Spleen (tissue), 11 donors: ENCODE measurements at regions not wholly inside any gene's neighbourhood (a gene's known extent, or its start where the extent isn't known, plus 50 kb on each side); places are given as distances from the start of the nearest gene placed in this dataset.

ENCODE experiments used
- DNase-seq: peaks from one replicate; pipeline ENCODE4 v3.0.0-alpha.2; 2020
- H3K27ac ChIP-seq, 8 donors: fragments of 200-600 bp; sonication (generic) in 7 of 8; 1 replicate in 4 of 8; 2 replicates in 4 of 8; pipeline versions ENCODE4 v1.5.0 to v1.8.0; 2016 to 2021; ENCODE audit warnings: inconsistent platforms in 4 of 8, mild to moderate bottlenecking in 4 of 8, moderate library complexity in 1 of 8
- H3K27me3 ChIP-seq, 7 donors: fragments of 200-600 bp; sonication (generic) in 6 of 7; replicated peaks in 1 of 7; 1 replicate in 4 of 7; 2 replicates in 3 of 7; pipeline versions ENCODE4 v1.5.0 to v1.8.0; 2016 to 2021; ENCODE audit warnings: inconsistent platforms in 3 of 7, mild to moderate bottlenecking in 1 of 7
- H3K36me3 ChIP-seq, 6 donors: fragments of 200-600 bp; sonication (generic) in 5 of 6; 1 replicate in 4 of 6; 2 replicates in 2 of 6; pipeline versions ENCODE4 v1.5.0 to v1.8.0; 2016 to 2021; ENCODE audit warnings: inconsistent platforms in 2 of 6
- H3K4me1 ChIP-seq, 6 donors: fragments of 200-600 bp; sonication (generic) in 5 of 6; 1 replicate in 3 of 6; 2 replicates in 3 of 6; pipeline versions ENCODE4 v1.5.0 to v1.8.0; 2016 to 2021; ENCODE audit warnings: inconsistent platforms in 3 of 6
- H3K4me3 ChIP-seq, 8 donors: fragments of 200-600 bp; sonication (generic) in 7 of 8; 1 replicate in 4 of 8; 2 replicates in 4 of 8; pipeline versions ENCODE4 v1.5.0 to v1.8.0; 2016 to 2021; ENCODE audit warnings: inconsistent platforms in 4 of 8, mild to moderate bottlenecking in 4 of 8, moderate library complexity in 2 of 8
- H3K9me3 ChIP-seq, 8 donors: fragments of 200-600 bp; sonication (generic) in 7 of 8; 1 replicate in 4 of 8; 2 replicates in 4 of 8; pipeline versions ENCODE4 v1.5.0 to v1.8.0; 2016 to 2021; ENCODE audit warnings: inconsistent platforms in 4 of 8
- CTCF ChIP-seq, 11 experiments: fragments of 200-600 bp in 7 of 11; fragments of 450-650 bp in 4 of 11; sonication (generic) in 4 of 11; IDR thresholded peaks in 8 of 11; conservative IDR thresholded peaks in 3 of 11; 1 replicate in 7 of 11; 2 replicates in 4 of 11; pipeline versions ENCODE4 v1.4.0 to v1.8.0; 2016 to 2021; ENCODE audit warnings: antibody characterized with exemption in 11 of 11, inconsistent platforms in 4 of 11, mild to moderate bottlenecking in 1 of 11
- POLR2A ChIP-seq, 3 donors: fragments of 450-650 bp; IDR thresholded peaks; one replicate each; pipeline ENCODE4 v1.5.1; 2017; ENCODE audit warnings: antibody characterized with exemption in 3 of 3, mild to moderate bottlenecking in 1 of 3
- POLR2AphosphoS5 ChIP-seq, 3 donors: sonication (generic); formaldehyde crosslinking; IDR thresholded peaks; one replicate each; pipeline ENCODE4 v1.5.1; 2017; ENCODE audit warnings: antibody characterized with exemption in 3 of 3
- WGBS, 5 donors: extraction: QIAGEN DNeasy Blood & Tissue Kit in 3 of 5; methylation state at CpG; one replicate each; pipeline versions ENCODE4 v1.1.5 to v1.1.7; 2013 to 2018; 5-methylcytosine and 5-hydroxymethylcytosine counted together
- intact Hi-C: fragments of 100-400 bp; cut with DNase I; formaldehyde crosslinking; loops from one replicate; pipeline ENCODE4 v1.15.0; 2023; ENCODE audit warnings: low total_unique reads
- donor health status: healthy with polysubstance abuse.
- donor health status: DM: no; HTN: no; CAD: no; lungs with moderate emphysema.
- donor health status: DM: no; HTN: no; CAD: no.
- donor health status: Bipolar disorder and iron deficiency.
- donor health status: healthy.
- donor health status: DM: no; HTN: no; CAD: no.
- donor health status: DM: yes; HTN: yes; CAD: no.

GRCh38 chr1:219544163-219544846 lies 68.6 kb downstream of the ZC3H11B start:
- WGBS, 5 donors, result 69 to 78% (median 71%) methylated on average over 5 of the region's 5 CpGs
- Histone ChIP-seq H3K36me3 (no peaks in the 10 kb centered on the region), H3K27me3 (no peaks in the 10 kb centered on the region), H3K4me3 (no peak overlapping the region), H3K27ac (no peak overlapping the region), H3K9me3 (no peaks in the 10 kb centered on the region), H3K4me1 (no peaks in the 10 kb centered on the region)
- no peak for TF ChIP-seq CTCF (IDR thresholded peaks at IDR 0.05 in 8 of 11, conservative IDR thresholded peaks at IDR 0.05 in 3 of 11)
- no peak for TF ChIP-seq POLR2A (IDR thresholded peaks at IDR 0.05)
- TF ChIP-seq POLR2AphosphoS5 (IDR thresholded peaks at IDR 0.05), result no peak
- DNase-seq, result no peak
- intact Hi-C loops, result no loop called here

GRCh38 chr1:219542828-219543518 lies 69.9 kb downstream of the ZC3H11B start:
- no peak for TF ChIP-seq POLR2AphosphoS5 (IDR thresholded peaks at IDR 0.05)
- TF ChIP-seq CTCF (IDR thresholded peaks at IDR 0.05 in 8 of 11, conservative IDR thresholded peaks at IDR 0.05 in 3 of 11), result no peak
- TF ChIP-seq POLR2A (IDR thresholded peaks at IDR 0.05), result no peak
- Histone ChIP-seq H3K27me3 (no peaks in the 10 kb centered on the region), H3K27ac (no peak overlapping the region), H3K9me3 (no peaks in the 10 kb centered on the region), H3K36me3 (no peaks in the 10 kb centered on the region), H3K4me3 (no peak overlapping the region), H3K4me1 (no peaks in the 10 kb centered on the region)
- WGBS, 5 donors, result 67 to 85% (median 83%) methylated on average over 5 of the region's 5 CpGs
- no peak for DNase-seq
- intact Hi-C loops, result no loop called here

- intact Hi-C loops, result no loop called here
- H3K27me3 ChIP-seq, result no peaks in the 10 kb centered on the region
- no peak overlapping the region for H3K4me3 ChIP-seq
- H3K27ac ChIP-seq, result no peak overlapping the region
- TF ChIP-seq POLR2A (IDR thresholded peaks at IDR 0.05) (no peak), CTCF (IDR thresholded peaks at IDR 0.05 in 8 of 11, conservative IDR thresholded peaks at IDR 0.05 in 3 of 11) (no peak)
- H3K4me1 ChIP-seq, result no peaks in the 10 kb centered on the region
- DNase-seq, result no peak
- H3K36me3 ChIP-seq, result no peaks in the 10 kb centered on the region
- H3K9me3 ChIP-seq, result no peaks in the 10 kb centered on the region
Observed at GRCh38 chr1:219541946-219542345, 71.0 kb downstream of the ZC3H11B start.

- WGBS, 5 donors, result 68 to 89% (median 77%) methylated on average over 3 of the region's 3 CpGs
- intact Hi-C loops, result no loop called here
Observed at GRCh38 chr1:219539645-219540254, 73.2 kb downstream of the ZC3H11B start.

More at GRCh38 chr1:219539645-219540254, 73.2 kb downstream of the ZC3H11B start:
- H3K36me3 ChIP-seq, result no peaks in the 10 kb centered on the region
- TF ChIP-seq CTCF (IDR thresholded peaks at IDR 0.05 in 8 of 11, conservative IDR thresholded peaks at IDR 0.05 in 3 of 11) (no peak), POLR2AphosphoS5 (IDR thresholded peaks at IDR 0.05) (no peak), POLR2A (IDR thresholded peaks at IDR 0.05) (no peak)
- H3K27ac ChIP-seq, result no peak overlapping the region
- DNase-seq, result no peak
- no peaks in the 10 kb centered on the region for H3K27me3 ChIP-seq
- no peaks in the 10 kb centered on the region for H3K4me1 ChIP-seq
- H3K9me3 ChIP-seq, result no peaks in the 10 kb centered on the region
- no peak overlapping the region for H3K4me3 ChIP-seq
